RWPE1 (cell line): ENCODE measurements at regions not wholly inside any gene's neighbourhood (a gene's known extent, or its start where the extent isn't known, plus 50 kb on each side); places are given as distances from the start of the nearest gene placed in this dataset.

Experiments
- CTCF ChIA-PET: fragments of 350-600 bp; sonication (Branson Sonifier 250); formaldehyde crosslinking; extraction: SDS; loops from one replicate; lab custom pipeline; 2021; lab: Yijun Ruan, JAX
- POLR2A ChIA-PET: fragments of 400-600 bp; formaldehyde crosslinking; extraction: SDS; loops from one replicate; lab custom pipeline; 2020; ENCODE audit warnings: antibody characterized with exemption; ENCODE audit not compliant: low non-redundant PET; lab: Yijun Ruan, JAX
- DNase-seq: peaks from one replicate; pipeline ENCODE4 v3.0.0; 2012; ENCODE audit warnings: low spot score
- H3K27ac ChIP-seq: fragments of 450-650 bp; 2 replicates; pipeline ENCODE4 v1.5.1; 2017
- TF ChIP-seq, protein P1 (sequence below): fragments of 450-650 bp; conservative IDR thresholded peaks from 2 replicates; pipeline ENCODE4 v1.5.1; 2017; ENCODE audit warnings: low read depth, mild to moderate bottlenecking

GRCh38 chr2:100205174-100205573 is 62.8 kb upstream of the AFF3 start:
- ChIA-PET POLR2A (no interaction called here), CTCF (no interaction called here)
- DNase-seq: no peak
- H3K27ac ChIP-seq: no peak overlapping the region
- TF ChIP-seq, protein P1, sequence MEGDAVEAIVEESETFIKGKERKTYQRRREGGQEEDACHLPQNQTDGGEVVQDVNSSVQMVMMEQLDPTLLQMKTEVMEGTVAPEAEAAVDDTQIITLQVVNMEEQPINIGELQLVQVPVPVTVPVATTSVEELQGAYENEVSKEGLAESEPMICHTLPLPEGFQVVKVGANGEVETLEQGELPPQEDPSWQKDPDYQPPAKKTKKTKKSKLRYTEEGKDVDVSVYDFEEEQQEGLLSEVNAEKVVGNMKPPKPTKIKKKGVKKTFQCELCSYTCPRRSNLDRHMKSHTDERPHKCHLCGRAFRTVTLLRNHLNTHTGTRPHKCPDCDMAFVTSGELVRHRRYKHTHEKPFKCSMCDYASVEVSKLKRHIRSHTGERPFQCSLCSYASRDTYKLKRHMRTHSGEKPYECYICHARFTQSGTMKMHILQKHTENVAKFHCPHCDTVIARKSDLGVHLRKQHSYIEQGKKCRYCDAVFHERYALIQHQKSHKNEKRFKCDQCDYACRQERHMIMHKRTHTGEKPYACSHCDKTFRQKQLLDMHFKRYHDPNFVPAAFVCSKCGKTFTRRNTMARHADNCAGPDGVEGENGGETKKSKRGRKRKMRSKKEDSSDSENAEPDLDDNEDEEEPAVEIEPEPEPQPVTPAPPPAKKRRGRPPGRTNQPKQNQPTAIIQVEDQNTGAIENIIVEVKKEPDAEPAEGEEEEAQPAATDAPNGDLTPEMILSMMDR: no peak

GRCh38 chr2:100202567-100202966 is 60.2 kb upstream of the AFF3 start:
- TF ChIP-seq, protein P1: no peak
- ChIA-PET POLR2A (no interaction called here), CTCF (interaction anchor here (0.6 kb wide), 2 partner anchors 299 to 749 kb away, joined by 3 to 4 read pairs; no protein-coding TSS in a partner anchor)
- no peak for DNase-seq
- no peak overlapping the region for H3K27ac ChIP-seq

DNA sequence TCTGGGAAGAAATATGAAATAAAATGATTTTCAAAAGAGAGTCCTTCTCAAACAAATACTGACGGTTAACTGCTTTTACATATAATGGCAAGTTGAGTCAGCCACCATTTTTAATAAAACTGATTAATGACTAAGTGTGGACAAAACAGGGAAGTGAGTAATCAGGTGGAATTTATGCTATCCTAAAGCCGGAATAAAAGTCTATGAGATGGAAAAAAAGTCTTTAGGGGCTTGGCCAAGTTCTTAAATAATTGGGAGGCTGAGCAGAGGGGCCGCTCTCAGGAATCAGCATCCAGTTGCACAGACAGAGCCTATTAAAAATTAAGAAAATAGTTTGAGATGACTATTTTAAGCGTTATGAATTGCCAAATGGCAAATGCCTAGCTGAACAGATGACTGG is 58.6 kb upstream of the AFF3 start:
- DNase-seq: peak; percentile 36
- ChIA-PET CTCF (no interaction called here), POLR2A (no interaction called here)
- no peak overlapping the region for H3K27ac ChIP-seq
- TF ChIP-seq, protein P1: no peak

GRCh38 chr2:100199421-100199820 is 57.0 kb upstream of the AFF3 start:
- ChIA-PET CTCF (interaction anchor here (0.5 to 0.6 kb wide), 2 partner anchors 156 to 663 kb away, joined by 3 read pairs; no protein-coding TSS in a partner anchor), POLR2A (no interaction called here)

DNA sequence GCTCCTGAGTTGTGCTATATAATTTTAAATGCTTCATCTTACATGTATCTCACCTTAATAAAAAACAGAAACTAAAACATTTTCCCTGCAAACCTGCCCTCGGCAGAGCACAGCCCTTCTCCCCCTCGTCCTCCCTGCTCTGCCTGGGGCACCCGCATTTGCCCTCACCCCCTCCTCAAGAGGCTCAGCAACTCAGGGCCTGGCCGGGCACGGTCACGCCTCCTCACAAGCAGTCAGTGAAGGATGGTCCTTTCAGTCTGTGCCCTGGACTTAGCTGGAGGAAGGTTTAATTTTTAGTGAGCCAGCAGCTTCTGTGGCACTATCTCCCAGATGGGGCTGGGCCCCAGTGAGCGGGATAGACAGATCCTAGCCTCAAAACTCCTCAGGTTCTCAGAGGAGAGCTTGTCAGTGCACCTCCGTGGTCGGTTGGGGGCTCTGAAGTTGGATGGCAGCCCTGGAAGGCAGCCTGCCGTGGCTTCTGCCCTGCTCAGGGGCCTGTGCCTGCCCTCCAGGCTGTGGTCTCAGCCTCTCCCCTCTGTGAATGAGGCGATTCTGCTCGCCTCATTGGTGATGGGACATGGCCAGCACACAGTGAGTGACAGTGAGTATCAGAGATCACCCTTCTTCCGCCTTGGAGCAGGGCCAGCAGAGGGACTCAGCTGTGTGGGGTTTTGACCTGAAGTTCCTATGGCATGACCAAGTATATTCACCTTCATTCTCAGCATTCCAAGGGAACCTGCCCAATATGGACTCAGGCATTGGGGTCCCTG is 56.3 kb upstream of the AFF3 start:
- TF ChIP-seq, protein P1: no peak
- ChIA-PET CTCF (interaction anchor here (0.6 kb wide), 1 partner anchor 155 kb away, joined by 3 read pairs; no protein-coding TSS in a partner anchor), POLR2A (no interaction called here)
- DNase-seq: no peak
- no peak overlapping the region for H3K27ac ChIP-seq

More at GRCh38 chr2:100199421-100199820, 57.0 kb upstream of the AFF3 start:
- TF ChIP-seq, protein P1: no peak
- no peak overlapping the region for H3K27ac ChIP-seq
- no peak for DNase-seq

DNA sequence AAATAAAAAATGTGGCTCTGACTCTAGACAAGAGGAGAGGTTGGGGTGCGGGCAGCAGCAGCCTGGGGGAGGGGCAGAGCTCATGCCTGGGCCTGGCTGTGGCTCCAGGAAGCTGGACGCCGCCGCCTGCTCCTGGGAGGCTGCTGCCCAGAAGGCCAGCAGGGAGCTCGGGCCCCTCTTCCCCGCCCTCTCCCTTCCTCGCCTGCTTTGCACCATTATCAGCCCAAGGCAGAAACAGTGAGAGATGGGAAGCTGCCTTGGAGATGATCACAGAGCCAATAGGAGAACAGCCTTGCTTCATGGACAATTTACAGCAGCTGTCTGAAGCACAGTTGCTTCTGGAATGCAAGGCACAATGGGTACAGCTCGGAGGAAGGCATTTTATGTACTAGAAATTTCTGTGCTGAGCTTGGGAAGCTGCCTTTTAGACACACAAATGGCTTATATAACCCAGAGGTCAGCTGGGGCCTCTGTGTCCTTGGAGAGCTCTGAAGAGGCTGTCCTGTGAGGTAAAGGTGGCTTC is 55.3 kb upstream of the AFF3 start:
- H3K27ac ChIP-seq: no peak overlapping the region
- TF ChIP-seq, protein P1: no peak
- ChIA-PET POLR2A (no interaction called here), CTCF (interaction anchor here (0.5 kb wide), 1 partner anchor 19 kb away, joined by 3 read pairs; no protein-coding TSS in a partner anchor)
- DNase-seq: no peak
